ENCODE measurements at regions not wholly inside any gene's neighbourhood (a gene's known extent, or its start where the extent isn't known, plus 50 kb on each side); places are given as distances from the start of the nearest gene placed in this dataset.
"Not testable (repeated sequence)": the region's sequence is repeated elsewhere in the genome, so short reads cannot be mapped to it uniquely, and the experiment has no call there.

DNA sequence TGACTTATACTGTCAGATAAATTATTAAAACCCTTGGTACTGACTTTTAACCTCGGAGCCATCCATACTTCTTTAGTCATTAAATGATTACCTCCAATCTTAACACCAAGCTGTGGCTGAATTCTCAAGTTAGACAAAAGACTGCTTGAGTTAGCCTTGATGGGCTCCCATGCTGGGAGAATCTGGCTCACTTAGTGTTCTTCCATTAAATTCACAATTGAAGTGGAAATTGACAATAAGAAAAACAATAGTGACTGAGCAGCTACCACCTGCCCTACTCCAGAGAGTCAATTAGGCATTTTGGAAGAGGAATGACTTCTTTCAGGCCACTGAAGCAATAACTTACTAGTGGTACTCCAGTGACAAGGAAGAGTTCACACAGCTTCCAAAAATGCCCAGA, 503.0 kb upstream of the CPXCR1 start:
- POLR2A ChIA-PET, result no interaction called here

GRCh38 chrX:88284844-88285243, 462.2 kb upstream of the CPXCR1 start:
- no peak overlapping the region for H3K27ac Mint-ChIP-seq
- ChIA-PET CTCF (interaction anchor here (0.6 kb wide), 1 partner anchor 17 kb away, joined by 3 read pairs; no protein-coding TSS in a partner anchor), POLR2A (no interaction called here)
- H3K27me3 Mint-ChIP-seq, result no peaks in the 10 kb centered on the region
- no peaks in the 10 kb centered on the region for H3K4me1 Mint-ChIP-seq
- DNase-seq (no peak), ATAC-seq (no peak)
- intact Hi-C loops (cut with DNase I, micrococcal nuclease), result no loop called here
- no peaks in the 10 kb centered on the region for H3K36me3 Mint-ChIP-seq (ENCODE audit: low read depth)
- H3K9me3 Mint-ChIP-seq (ENCODE audit: low read depth), result peaks cover 2% of the 10 kb centered on the region
- no peak overlapping the region for H3K4me3 Mint-ChIP-seq

More for the DNA sequence above, 503.0 kb upstream of the CPXCR1 start:
- Mint-ChIP-seq H3K9me3 (ENCODE audit: low read depth) (peaks cover 2% of the 10 kb centered on the region), H3K27ac (no peak overlapping the region), H3K4me1 (no peaks in the 10 kb centered on the region), H3K36me3 (ENCODE audit: low read depth) (no peaks in the 10 kb centered on the region), H3K27me3 (no peaks in the 10 kb centered on the region), H3K4me3 (no peak overlapping the region)
- ATAC-seq (no peak), DNase-seq (no peak)
- intact Hi-C loops (cut with DNase I, micrococcal nuclease), result no loop called here
- CTCF ChIA-PET, result no interaction called here

DNA sequence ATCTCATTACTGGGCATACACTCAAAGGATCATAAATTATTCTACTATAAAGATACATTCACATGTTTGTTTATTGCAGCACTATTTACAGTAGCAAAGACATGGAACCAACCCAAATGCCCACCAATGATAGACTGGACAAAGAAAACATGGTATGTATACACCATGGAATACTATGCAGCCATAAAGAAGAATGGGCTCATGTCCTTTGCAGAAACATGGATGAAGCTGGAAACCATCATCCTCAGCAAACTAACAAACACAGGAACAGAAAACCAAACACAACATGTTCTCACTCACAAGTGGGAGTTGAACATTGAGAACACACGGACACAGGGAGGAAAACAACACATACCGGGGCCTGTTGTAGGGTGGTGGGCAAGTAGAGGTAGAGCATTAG, 433.1 kb upstream of the CPXCR1 start:
- ATAC-seq; H3K9me3 Mint-ChIP-seq (ENCODE audit: low read depth); H3K4me3 Mint-ChIP-seq; DNase-seq; H3K27me3 Mint-ChIP-seq; intact Hi-C loops (cut with DNase I, micrococcal nuclease); H3K36me3 Mint-ChIP-seq (ENCODE audit: low read depth); H3K27ac Mint-ChIP-seq; H3K4me1 Mint-ChIP-seq; POLR2A ChIA-PET; CTCF ChIA-PET: not testable (repeated sequence)

DNA sequence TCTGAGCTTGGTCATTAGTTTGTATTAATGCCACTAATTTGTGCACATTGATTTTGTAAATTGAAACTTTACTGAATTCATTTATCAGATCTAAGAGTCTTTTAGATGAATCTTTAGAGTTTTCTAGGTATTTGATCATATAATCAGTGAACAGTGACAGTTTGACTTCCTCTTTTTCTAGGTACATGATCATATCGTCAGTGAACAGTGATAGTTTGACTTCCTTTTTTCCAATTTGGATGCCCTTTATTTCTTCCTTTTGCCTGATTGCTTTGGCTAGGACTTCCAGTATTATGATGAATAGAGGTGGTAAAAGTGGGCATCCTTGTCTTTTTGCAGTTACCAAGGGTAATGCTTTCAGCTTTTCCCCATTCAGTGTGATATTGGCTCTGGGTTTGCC, 421.4 kb upstream of the CPXCR1 start:
- Mint-ChIP-seq H3K36me3 (ENCODE audit: low read depth) (no peaks in the 10 kb centered on the region), H3K4me3 (no peak overlapping the region)
- intact Hi-C loops (cut with DNase I, micrococcal nuclease), result no loop called here

GRCh38 chrX:88355252-88355651, 391.8 kb upstream of the CPXCR1 start:
- POLR2A ChIA-PET, result no interaction called here
- CTCF ChIA-PET, result no interaction called here
- Mint-ChIP-seq H3K4me1 (no peaks in the 10 kb centered on the region), H3K36me3 (ENCODE audit: low read depth) (no peaks in the 10 kb centered on the region), H3K27me3 (no peaks in the 10 kb centered on the region), H3K4me3 (no peak overlapping the region), H3K9me3 (ENCODE audit: low read depth) (peaks cover 2% of the 10 kb centered on the region), H3K27ac (no peak overlapping the region)
- DNase-seq, result no peak
- ATAC-seq, result no peak
- intact Hi-C loops (cut with DNase I, micrococcal nuclease), result no loop called here

More for the DNA sequence above, 421.4 kb upstream of the CPXCR1 start:
- H3K27me3 Mint-ChIP-seq, result no peaks in the 10 kb centered on the region
- H3K4me1 Mint-ChIP-seq, result no peaks in the 10 kb centered on the region
- POLR2A ChIA-PET, result no interaction called here
- no peak for ATAC-seq
- peaks cover 2% of the 10 kb centered on the region for H3K9me3 Mint-ChIP-seq (ENCODE audit: low read depth)
- no peak for DNase-seq
- no peak overlapping the region for H3K27ac Mint-ChIP-seq
- CTCF ChIA-PET, result no interaction called here

DNA sequence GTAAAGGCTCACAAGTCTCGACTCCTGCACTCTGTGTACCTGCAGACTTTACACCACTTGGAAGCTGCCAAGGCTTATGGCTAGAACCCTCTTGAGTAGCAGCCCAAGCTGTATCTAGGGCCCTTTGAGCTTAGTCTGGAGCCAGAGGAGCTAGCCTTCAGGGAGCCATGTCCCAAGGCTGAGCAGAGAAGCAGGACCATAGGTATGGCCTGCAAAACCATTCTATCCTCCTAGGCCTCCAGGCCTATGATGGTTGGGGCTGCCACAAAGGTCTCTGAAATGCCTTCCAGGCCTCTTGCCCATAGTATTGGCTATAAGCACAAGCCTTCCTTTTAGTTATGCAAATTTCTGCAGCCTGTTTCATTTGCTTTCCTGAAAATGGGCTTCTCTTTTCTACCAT, 380.7 kb upstream of the CPXCR1 start:
- Mint-ChIP-seq H3K27ac (no peak overlapping the region), H3K36me3 (ENCODE audit: low read depth) (no peaks in the 10 kb centered on the region), H3K4me1 (no peaks in the 10 kb centered on the region), H3K4me3 (no peak overlapping the region), H3K27me3 (no peaks in the 10 kb centered on the region), H3K9me3 (ENCODE audit: low read depth) (peaks cover 5% of the 10 kb centered on the region)
- ChIA-PET POLR2A (no interaction called here), CTCF (no interaction called here)
- ATAC-seq (no peak), DNase-seq (no peak)
- intact Hi-C loops (cut with DNase I, micrococcal nuclease), result no loop called here

GRCh38 chrX:88378406-88378805, 368.6 kb upstream of the CPXCR1 start:
- no peak for DNase-seq
- Mint-ChIP-seq H3K9me3 (ENCODE audit: low read depth) (no peaks in the 10 kb centered on the region), H3K4me3 (no peak overlapping the region), H3K27me3 (no peaks in the 10 kb centered on the region), H3K4me1 (no peaks in the 10 kb centered on the region), H3K36me3 (ENCODE audit: low read depth) (no peaks in the 10 kb centered on the region), H3K27ac (no peak overlapping the region)
- ChIA-PET CTCF (no interaction called here), POLR2A (no interaction called here)
- intact Hi-C loops (cut with DNase I, micrococcal nuclease), result no loop called here
- ATAC-seq, result no peak

DNA sequence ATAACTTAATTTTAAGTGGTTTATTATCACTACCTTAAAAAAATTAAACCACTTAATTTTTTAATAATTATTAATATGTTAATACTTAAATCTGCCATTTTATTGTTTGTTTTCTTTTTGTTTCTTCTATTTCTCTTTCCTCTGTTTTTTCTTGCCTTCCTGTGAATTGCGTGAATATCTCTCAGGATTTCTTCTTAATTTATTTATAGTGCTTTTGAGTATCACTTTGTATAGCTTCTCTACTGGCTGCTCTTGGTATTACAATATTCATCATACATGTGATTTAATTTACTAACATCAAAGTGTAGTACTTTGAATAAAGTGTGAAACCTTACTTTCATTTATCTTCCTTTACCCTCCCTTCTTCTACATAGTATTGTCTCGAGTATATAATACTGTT, 349.5 kb upstream of the CPXCR1 start:
- ATAC-seq, result no peak
- Mint-ChIP-seq H3K27ac (no peak overlapping the region), H3K27me3 (no peaks in the 10 kb centered on the region), H3K4me3 (no peak overlapping the region), H3K4me1 (no peaks in the 10 kb centered on the region), H3K36me3 (ENCODE audit: low read depth) (no peaks in the 10 kb centered on the region), H3K9me3 (ENCODE audit: low read depth) (peaks cover 4% of the 10 kb centered on the region)
- intact Hi-C loops (cut with DNase I, micrococcal nuclease), result no loop called here
- DNase-seq, result no peak
- POLR2A ChIA-PET, result no interaction called here
- CTCF ChIA-PET, result no interaction called here

DNA sequence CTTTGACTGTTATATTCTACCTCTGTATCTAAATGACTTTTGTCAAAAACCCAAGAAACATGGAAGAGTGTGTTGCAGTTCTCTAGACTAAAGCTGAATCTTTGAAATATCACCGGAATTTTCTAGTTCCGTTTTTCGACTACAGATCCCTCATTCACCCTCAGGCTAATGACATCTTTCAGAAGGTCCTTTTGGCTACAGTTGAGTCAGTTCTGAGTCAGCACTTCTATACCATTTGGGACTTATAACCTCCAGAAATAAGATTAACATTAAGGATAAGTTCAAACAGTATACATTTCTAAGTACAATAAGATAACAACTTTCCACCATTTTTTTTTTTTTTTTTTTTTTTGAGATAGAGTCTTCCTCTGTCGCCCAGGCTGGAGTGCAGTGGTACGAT, 331.0 kb upstream of the CPXCR1 start:
- Mint-ChIP-seq H3K27me3 (no peaks in the 10 kb centered on the region), H3K4me3 (no peak overlapping the region), H3K4me1 (no peaks in the 10 kb centered on the region), H3K27ac (no peak overlapping the region), H3K9me3 (ENCODE audit: low read depth) (no peaks in the 10 kb centered on the region), H3K36me3 (ENCODE audit: low read depth) (no peaks in the 10 kb centered on the region)
- DNase-seq, result no peak
- ChIA-PET CTCF (no interaction called here), POLR2A (no interaction called here)
- intact Hi-C loops (cut with DNase I, micrococcal nuclease), result no loop called here
- ATAC-seq, result no peak

- H3K4me3 Mint-ChIP-seq, result no peak overlapping the region
Measured at GRCh38 chrX:88416965-88417364, 330.1 kb upstream of the CPXCR1 start.

DNA sequence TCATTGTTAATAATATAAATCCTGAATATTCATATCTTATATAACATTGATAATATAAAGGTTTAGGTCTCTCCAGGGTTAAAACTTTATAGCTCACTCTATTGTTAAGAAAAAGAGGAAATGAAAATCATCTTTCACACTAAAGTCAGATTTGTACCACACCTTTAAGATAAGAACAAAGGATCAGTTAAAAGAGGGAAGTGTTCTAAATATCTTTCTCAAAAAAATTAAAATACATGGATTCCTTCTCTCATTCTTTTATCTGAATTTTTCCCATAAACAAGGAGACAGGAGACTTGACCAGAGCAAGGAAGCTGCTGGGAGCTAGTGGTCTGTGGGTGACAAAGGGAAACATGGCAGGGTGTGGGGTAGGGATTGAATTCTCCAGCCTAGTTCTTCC, 323.0 kb upstream of the CPXCR1 start:
- no peak for DNase-seq
- Mint-ChIP-seq H3K4me1 (no peaks in the 10 kb centered on the region), H3K4me3 (no peak overlapping the region), H3K27ac (no peak overlapping the region), H3K36me3 (ENCODE audit: low read depth) (no peaks in the 10 kb centered on the region), H3K9me3 (ENCODE audit: low read depth) (no peaks in the 10 kb centered on the region), H3K27me3 (no peaks in the 10 kb centered on the region)
- ATAC-seq, result no peak
- CTCF ChIA-PET, result no interaction called here
- intact Hi-C loops (cut with DNase I, micrococcal nuclease), result no loop called here
- POLR2A ChIA-PET, result no interaction called here

More at GRCh38 chrX:88416965-88417364, 330.1 kb upstream of the CPXCR1 start:
- Mint-ChIP-seq H3K27ac (no peak overlapping the region), H3K9me3 (ENCODE audit: low read depth) (no peaks in the 10 kb centered on the region), H3K36me3 (ENCODE audit: low read depth) (no peaks in the 10 kb centered on the region), H3K27me3 (no peaks in the 10 kb centered on the region), H3K4me1 (no peaks in the 10 kb centered on the region)
- intact Hi-C loops (cut with DNase I, micrococcal nuclease), result no loop called here
- CTCF ChIA-PET, result no interaction called here
- POLR2A ChIA-PET, result no interaction called here
- DNase-seq, result no peak
- no peak for ATAC-seq

DNA sequence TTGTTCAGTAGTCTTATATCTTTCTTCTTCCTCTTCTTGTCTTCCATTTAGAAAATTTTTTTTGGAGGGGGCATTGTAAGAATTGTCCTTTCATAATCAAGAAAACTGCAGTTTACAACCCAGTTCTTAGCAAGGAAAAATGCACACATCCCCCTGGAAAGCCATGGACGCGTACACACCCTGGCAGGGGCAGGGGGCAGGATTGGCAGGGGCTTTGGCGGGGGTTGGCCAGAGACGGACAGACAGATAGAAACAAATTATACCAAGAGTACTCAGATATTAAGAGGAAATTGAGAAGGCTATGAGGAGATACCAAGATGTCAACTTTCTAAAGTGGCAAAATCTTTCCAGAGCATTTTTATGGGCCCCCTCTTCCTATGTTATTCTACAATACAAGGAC, 322.5 kb upstream of the CPXCR1 start:
- no peak for ATAC-seq
- no peaks in the 10 kb centered on the region for H3K9me3 Mint-ChIP-seq (ENCODE audit: low read depth)
- no peak for DNase-seq
- POLR2A ChIA-PET, result no interaction called here
- CTCF ChIA-PET, result no interaction called here
- no peaks in the 10 kb centered on the region for H3K36me3 Mint-ChIP-seq (ENCODE audit: low read depth)
- H3K27ac Mint-ChIP-seq, result no peak overlapping the region
- intact Hi-C loops (cut with DNase I, micrococcal nuclease), result no loop called here
- no peaks in the 10 kb centered on the region for H3K4me1 Mint-ChIP-seq
- H3K4me3 Mint-ChIP-seq, result no peak overlapping the region
- H3K27me3 Mint-ChIP-seq, result no peaks in the 10 kb centered on the region

GRCh38 chrX:88425739-88426138, 321.3 kb upstream of the CPXCR1 start:
- DNase-seq (no peak), ATAC-seq (no peak)
- no peaks in the 10 kb centered on the region for H3K9me3 Mint-ChIP-seq (ENCODE audit: low read depth)
- ChIA-PET CTCF (no interaction called here), POLR2A (no interaction called here)
- H3K4me3 Mint-ChIP-seq, result no peak overlapping the region
- intact Hi-C loops (cut with DNase I, micrococcal nuclease), result no loop called here
- no peaks in the 10 kb centered on the region for H3K4me1 Mint-ChIP-seq
- H3K36me3 Mint-ChIP-seq (ENCODE audit: low read depth), result no peaks in the 10 kb centered on the region
- no peaks in the 10 kb centered on the region for H3K27me3 Mint-ChIP-seq
- no peak overlapping the region for H3K27ac Mint-ChIP-seq
